Testis (tissue), 2 donors: ENCODE measurements at regions not wholly inside any gene's neighbourhood (a gene's known extent, or its start where the extent isn't known, plus 50 kb on each side); places are given as distances from the start of the nearest gene placed in this dataset.

Experiments used
- POLR2A ChIP-seq: fragments of 450-650 bp; IDR thresholded peaks from one replicate; pipeline ENCODE4 v1.6.1; 2017; ENCODE audit warnings: antibody characterized with exemption, mild to moderate bottlenecking, moderate library complexity
- TF ChIP-seq, protein P1 (sequence below), 3 experiments: fragments of 450-650 bp in 2 of 3; fragments of 200-600 bp in 1 of 3; sonication (generic) in 1 of 3; IDR thresholded peaks; one replicate each; pipeline ENCODE4 v1.5.1; 2016 to 2019; ENCODE audit warnings: antibody characterized with exemption in 3 of 3, mild to moderate bottlenecking in 2 of 3, moderate library complexity in 1 of 3

DNA sequence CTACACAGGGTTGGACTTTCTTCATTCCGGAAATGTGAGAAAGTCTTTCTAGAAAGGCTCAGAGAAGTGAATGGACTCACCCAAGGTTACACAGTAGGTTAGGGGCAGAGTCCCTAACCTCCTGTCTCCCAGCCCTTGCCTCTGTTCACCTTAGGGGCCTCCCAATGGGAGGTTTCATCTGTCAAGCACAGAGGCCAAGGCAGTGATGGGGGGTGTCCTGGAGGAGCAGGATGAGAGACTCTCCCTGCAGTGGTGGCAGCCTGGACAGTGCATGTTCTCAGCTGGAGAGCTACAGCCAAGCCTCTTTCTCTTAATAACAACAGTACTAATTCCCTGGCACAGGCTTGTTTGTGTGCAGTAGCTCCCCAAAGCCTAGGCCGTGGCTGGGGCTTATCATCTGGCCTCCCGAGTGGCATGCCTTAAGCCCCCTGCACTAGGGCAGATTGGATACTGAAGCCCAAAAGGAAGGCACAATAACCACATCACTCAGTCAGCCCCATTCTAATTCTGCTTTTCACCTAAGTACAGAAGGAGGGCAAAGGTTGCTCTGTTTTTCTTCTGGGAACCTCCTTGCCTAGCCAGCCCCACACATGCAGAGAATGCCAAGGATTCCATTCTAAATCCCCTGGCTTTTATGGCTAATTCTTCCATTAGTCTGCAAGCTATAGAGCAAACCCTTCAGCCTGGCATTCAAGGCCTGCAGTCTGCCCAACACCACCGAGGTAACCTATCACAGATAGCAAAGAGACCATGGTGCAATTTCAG, 50.2 kb upstream of the XPA start:
- TF ChIP-seq, protein P1, sequence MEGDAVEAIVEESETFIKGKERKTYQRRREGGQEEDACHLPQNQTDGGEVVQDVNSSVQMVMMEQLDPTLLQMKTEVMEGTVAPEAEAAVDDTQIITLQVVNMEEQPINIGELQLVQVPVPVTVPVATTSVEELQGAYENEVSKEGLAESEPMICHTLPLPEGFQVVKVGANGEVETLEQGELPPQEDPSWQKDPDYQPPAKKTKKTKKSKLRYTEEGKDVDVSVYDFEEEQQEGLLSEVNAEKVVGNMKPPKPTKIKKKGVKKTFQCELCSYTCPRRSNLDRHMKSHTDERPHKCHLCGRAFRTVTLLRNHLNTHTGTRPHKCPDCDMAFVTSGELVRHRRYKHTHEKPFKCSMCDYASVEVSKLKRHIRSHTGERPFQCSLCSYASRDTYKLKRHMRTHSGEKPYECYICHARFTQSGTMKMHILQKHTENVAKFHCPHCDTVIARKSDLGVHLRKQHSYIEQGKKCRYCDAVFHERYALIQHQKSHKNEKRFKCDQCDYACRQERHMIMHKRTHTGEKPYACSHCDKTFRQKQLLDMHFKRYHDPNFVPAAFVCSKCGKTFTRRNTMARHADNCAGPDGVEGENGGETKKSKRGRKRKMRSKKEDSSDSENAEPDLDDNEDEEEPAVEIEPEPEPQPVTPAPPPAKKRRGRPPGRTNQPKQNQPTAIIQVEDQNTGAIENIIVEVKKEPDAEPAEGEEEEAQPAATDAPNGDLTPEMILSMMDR (IDR thresholded peaks at IDR 0.05): no peak
- no peak for TF ChIP-seq POLR2A
